H9 (cell line): ENCODE measurements at regions not wholly inside any gene's neighbourhood (a gene's known extent, or its start where the extent isn't known, plus 50 kb on each side); places are given as distances from the start of the nearest gene placed in this dataset.

Experiments used
- DNase-seq: peaks from one replicate; pipeline ENCODE4 v3.0.0-alpha.2; 2017
- H2AFZ ChIP-seq: one replicate; pipeline ENCODE4 v1.6.1; 2013; ENCODE audit warnings: mild to moderate bottlenecking, low read length, control low read depth, moderate library complexity
- H2AK5ac ChIP-seq: 2 replicates; pipeline ENCODE4 v1.6.1; 2013; ENCODE audit warnings: low read length, control low read depth, mixed read lengths; ENCODE audit not compliant: insufficient read length
- H2BK120ac ChIP-seq: one replicate; pipeline ENCODE4 v1.6.1; 2013; ENCODE audit warnings: low read depth, mild to moderate bottlenecking, low read length, control low read depth, inconsistent platforms; ENCODE audit not compliant: poor library complexity, severe bottlenecking
- H2BK12ac ChIP-seq: 2 replicates; pipeline ENCODE4 v1.6.1; 2013; ENCODE audit warnings: low read length, control low read depth, mixed read lengths, low read depth; ENCODE audit not compliant: insufficient read length
- H2BK15ac ChIP-seq: 2 replicates; pipeline ENCODE4 v1.6.1; 2013; ENCODE audit warnings: low read depth, low read length, control low read depth
- H2BK20ac ChIP-seq: one replicate; pipeline ENCODE4 v1.6.1; 2013; ENCODE audit warnings: low read depth, mild to moderate bottlenecking, low read length, control low read depth, inconsistent platforms; ENCODE audit not compliant: poor library complexity, severe bottlenecking
- H2BK5ac ChIP-seq: 2 replicates; pipeline ENCODE4 v1.6.1; 2013; ENCODE audit warnings: low read length, control low read depth, mixed read lengths; ENCODE audit not compliant: insufficient read length
- H3K14ac ChIP-seq: 2 replicates; pipeline ENCODE4 v1.6.1; 2013; ENCODE audit warnings: low read length, control low read depth; ENCODE audit not compliant: insufficient read depth
- H3K18ac ChIP-seq: 2 replicates; pipeline ENCODE4 v1.6.1; 2013; ENCODE audit warnings: low read depth, mild to moderate bottlenecking, mixed read lengths, low read length, control low read depth; ENCODE audit not compliant: insufficient read length
- H3K23ac ChIP-seq: 2 replicates; pipeline ENCODE4 v1.6.1; 2013; ENCODE audit warnings: low read length, control low read depth, mixed read lengths, low read depth; ENCODE audit not compliant: insufficient read length
- H3K23me2 ChIP-seq: 2 replicates; pipeline ENCODE4 v1.6.1; 2013; ENCODE audit warnings: low read depth, mild to moderate bottlenecking, mixed read lengths, low read length, control low read depth; ENCODE audit not compliant: insufficient read length, poor library complexity, severe bottlenecking
- H3K27ac ChIP-seq: 2 replicates; pipeline ENCODE4 v1.5.1; 2013; ENCODE audit warnings: low read length, control low read depth, mixed read lengths, low read depth; ENCODE audit not compliant: insufficient read length
- H3K27me3 ChIP-seq: 2 replicates; pipeline ENCODE4 v1.6.1; 2013; ENCODE audit warnings: low read length, control low read depth, inconsistent platforms; ENCODE audit not compliant: insufficient read depth
- H3K4ac ChIP-seq: 2 replicates; pipeline ENCODE4 v1.6.1; 2013; ENCODE audit warnings: low read depth, mild to moderate bottlenecking, control low read depth, inconsistent platforms, low read length, moderate library complexity
- H3K4me1 ChIP-seq: 2 replicates; pipeline ENCODE4 v1.6.1; 2013; ENCODE audit warnings: low read length, control low read depth, inconsistent platforms; ENCODE audit not compliant: insufficient read depth
- H3K4me2 ChIP-seq: 2 replicates; pipeline ENCODE4 v1.6.1; 2013; ENCODE audit warnings: low read length, control low read depth, mixed read lengths; ENCODE audit not compliant: insufficient read length, insufficient read depth
- H3K56ac ChIP-seq: 2 replicates; pipeline ENCODE4 v1.6.1; 2013; ENCODE audit warnings: low read depth, mild to moderate bottlenecking, mixed read lengths, low read length, control low read depth; ENCODE audit not compliant: insufficient read length
- H3K79me1 ChIP-seq: 2 replicates; pipeline ENCODE4 v1.6.1; 2013; ENCODE audit warnings: low read depth, mild to moderate bottlenecking, moderate library complexity, low read length, control low read depth, inconsistent platforms; ENCODE audit not compliant: insufficient read depth, poor library complexity, severe bottlenecking
- H3K79me2 ChIP-seq: 2 replicates; pipeline ENCODE4 v1.6.1; 2013; ENCODE audit warnings: low read length, control low read depth, inconsistent platforms; ENCODE audit not compliant: insufficient read depth
- H3K9ac ChIP-seq: 2 replicates; pipeline ENCODE4 v1.6.1; 2013; ENCODE audit warnings: low read length, control low read depth, mixed read lengths; ENCODE audit not compliant: insufficient read length; ENCODE audit errors: extremely low read depth
- H3K9me3 ChIP-seq: one replicate; pipeline ENCODE4 v1.6.1; 2013; ENCODE audit warnings: low read depth, low read length, inconsistent platforms; ENCODE audit not compliant: control insufficient read depth
- H3T11ph ChIP-seq: one replicate; pipeline ENCODE4 v1.6.1; 2013; ENCODE audit warnings: mild to moderate bottlenecking, low read length, control low read depth, inconsistent platforms
- H4K20me1 ChIP-seq: one replicate; pipeline ENCODE4 v1.6.1; 2013; ENCODE audit not compliant: control insufficient read depth, insufficient read length, insufficient read depth
- H4K5ac ChIP-seq: 2 replicates; pipeline ENCODE4 v1.6.1; 2013; ENCODE audit warnings: low read depth, mild to moderate bottlenecking, mixed read lengths, low read length, control low read depth; ENCODE audit not compliant: insufficient read length
- H4K8ac ChIP-seq: replicated peaks from 2 replicates; pipeline ENCODE4 v1.6.1; 2013; ENCODE audit warnings: low read length, control low read depth, mixed read lengths, low read depth; ENCODE audit not compliant: insufficient read length
- H4K91ac ChIP-seq: 2 replicates; pipeline ENCODE4 v1.6.1; 2013; ENCODE audit warnings: low read depth, mild to moderate bottlenecking, moderate library complexity, mixed read lengths, low read length, control low read depth; ENCODE audit not compliant: insufficient read length
- H3K27ac Mint-ChIP-seq, 3 experiments: 2 replicates in 2 of 3; 3 replicates in 1 of 3; pipeline ENCODE4 v1.8.0; 2020 to 2021; ENCODE audit warnings: mixed read lengths in 3 of 3, mild to moderate bottlenecking in 1 of 3, moderate library complexity in 1 of 3
- H3K27me3 Mint-ChIP-seq: 2 replicates; pipeline ENCODE4 v1.8.0; 2021; ENCODE audit warnings: low read depth, mild to moderate bottlenecking, moderate library complexity, mixed read lengths
- H3K36me3 Mint-ChIP-seq, 3 experiments: 2 replicates in 2 of 3; 3 replicates in 1 of 3; pipeline ENCODE4 v1.8.0; 2020 to 2021; ENCODE audit warnings: low read depth in 3 of 3, mixed read lengths in 3 of 3; ENCODE audit not compliant: insufficient read depth in 1 of 3
- H3K4me1 Mint-ChIP-seq, 2 experiments: 2 replicates each; pipeline ENCODE4 v1.8.0; 2020; ENCODE audit warnings: mixed read lengths in 2 of 2
- H3K4me3 Mint-ChIP-seq, 2 experiments: 2 replicates in 1 of 2; 3 replicates in 1 of 2; pipeline ENCODE4 v1.8.0; 2020 to 2021; ENCODE audit warnings: mild to moderate bottlenecking in 2 of 2, mixed read lengths in 2 of 2, moderate library complexity in 1 of 2
- H3K9me3 Mint-ChIP-seq, 2 experiments: 2 replicates in 1 of 2; 3 replicates in 1 of 2; pipeline ENCODE4 v1.8.0; 2020; ENCODE audit warnings: mild to moderate bottlenecking in 2 of 2, mixed read lengths in 2 of 2, moderate library complexity in 1 of 2
- WGBS: extraction: QIAGEN DNeasy Blood & Tissue Kit; methylation state at CpG from one replicate; pipeline ENCODE4 v1.1.7; 2013; ENCODE audit warnings: missing lambda C conversion rate, low lambda C conversion rate, mixed read lengths; ENCODE audit not compliant: insufficient read length; ENCODE audit errors: extremely low coverage; 5-methylcytosine and 5-hydroxymethylcytosine counted together
- TF ChIP-seq, protein P1 (sequence below): fragments of 200-600 bp; sonication (generic); conservative IDR thresholded peaks from 3 replicates; pipeline ENCODE4 v1.8.0; 2021; ENCODE audit warnings: antibody characterized with exemption, mild to moderate bottlenecking

DNA sequence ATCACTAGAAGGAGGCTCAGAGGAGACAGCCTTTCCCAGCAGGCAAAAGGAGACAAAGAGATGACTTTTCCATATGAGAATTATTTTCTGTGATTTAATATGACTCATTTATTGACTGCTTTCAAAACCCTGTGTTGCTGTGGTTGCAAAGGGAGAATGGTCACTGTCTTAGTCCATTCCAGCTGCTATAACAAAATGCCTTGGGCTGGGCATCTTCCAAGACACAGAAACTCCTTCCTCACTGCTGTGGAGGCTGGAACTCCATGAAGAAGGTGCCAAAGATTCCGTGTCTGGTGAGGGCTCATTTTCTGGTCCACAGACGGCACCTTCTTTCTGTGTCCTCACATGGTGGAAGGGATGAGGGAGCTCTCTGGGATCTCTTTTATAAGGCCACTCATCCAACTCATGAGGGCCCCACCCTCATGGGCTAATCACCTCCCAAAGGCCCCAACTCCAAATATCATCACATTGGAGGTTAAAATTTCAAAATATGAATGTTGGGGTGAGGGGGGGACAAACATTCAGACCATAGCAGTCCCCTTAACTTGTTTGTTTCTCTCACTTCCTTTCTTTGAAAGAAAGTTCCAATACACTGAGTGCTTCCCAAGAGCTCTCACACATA lies 252.1 kb upstream of the RAB4A start:
- Mint-ChIP-seq H3K4me1 (peaks cover 23 to 25% of the 10 kb centered on the region in 2 experiments), H3K36me3 (no peaks in the 10 kb centered on the region), H3K27ac (no peak overlapping the region), H3K27me3 (peaks cover 36% of the 10 kb centered on the region), H3K4me3 (no peak overlapping the region), H3K9me3 (no peaks in the 10 kb centered on the region)
- Histone ChIP-seq H2BK120ac (no peak overlapping the region), H3K56ac (no peak overlapping the region), H3K23me2 (no peaks in the 10 kb centered on the region), H3K9me3 (no peaks in the 10 kb centered on the region), H2AK5ac (no peak overlapping the region), H2BK20ac (no peak overlapping the region), H3K9ac (no peak overlapping the region), H3K4ac (no peak overlapping the region), H3K4me2 (no peak overlapping the region), H4K91ac (no peak overlapping the region), H2AFZ (no peak overlapping the region), H3T11ph (no peak overlapping the region), H3K4me1 (no peaks in the 10 kb centered on the region; the same call in 1 of the 2 replicates), H3K79me1 (no peaks in the 10 kb centered on the region), H3K79me2 (no peaks in the 10 kb centered on the region), H4K5ac (no peak overlapping the region), H3K23ac (no peak overlapping the region), H3K27ac (no peak overlapping the region), H2BK12ac (no peak overlapping the region), H2BK15ac (no peak overlapping the region), H4K20me1 (no peaks in the 10 kb centered on the region), H3K27me3 (no peaks in the 10 kb centered on the region), H4K8ac (no peak overlapping the region), H2BK5ac (no peak overlapping the region), H3K18ac (no peak overlapping the region), H3K14ac (no peak overlapping the region)
- TF ChIP-seq, protein P1, sequence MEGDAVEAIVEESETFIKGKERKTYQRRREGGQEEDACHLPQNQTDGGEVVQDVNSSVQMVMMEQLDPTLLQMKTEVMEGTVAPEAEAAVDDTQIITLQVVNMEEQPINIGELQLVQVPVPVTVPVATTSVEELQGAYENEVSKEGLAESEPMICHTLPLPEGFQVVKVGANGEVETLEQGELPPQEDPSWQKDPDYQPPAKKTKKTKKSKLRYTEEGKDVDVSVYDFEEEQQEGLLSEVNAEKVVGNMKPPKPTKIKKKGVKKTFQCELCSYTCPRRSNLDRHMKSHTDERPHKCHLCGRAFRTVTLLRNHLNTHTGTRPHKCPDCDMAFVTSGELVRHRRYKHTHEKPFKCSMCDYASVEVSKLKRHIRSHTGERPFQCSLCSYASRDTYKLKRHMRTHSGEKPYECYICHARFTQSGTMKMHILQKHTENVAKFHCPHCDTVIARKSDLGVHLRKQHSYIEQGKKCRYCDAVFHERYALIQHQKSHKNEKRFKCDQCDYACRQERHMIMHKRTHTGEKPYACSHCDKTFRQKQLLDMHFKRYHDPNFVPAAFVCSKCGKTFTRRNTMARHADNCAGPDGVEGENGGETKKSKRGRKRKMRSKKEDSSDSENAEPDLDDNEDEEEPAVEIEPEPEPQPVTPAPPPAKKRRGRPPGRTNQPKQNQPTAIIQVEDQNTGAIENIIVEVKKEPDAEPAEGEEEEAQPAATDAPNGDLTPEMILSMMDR, result no peak
- no peak for DNase-seq
- no CpG with 5 or more reads among the region's 2 CpGs for WGBS
